ENCODE measurements at regions not wholly inside any gene's neighbourhood (a gene's known extent, or its start where the extent isn't known, plus 50 kb on each side); places are given as distances from the start of the nearest gene placed in this dataset.

DNA sequence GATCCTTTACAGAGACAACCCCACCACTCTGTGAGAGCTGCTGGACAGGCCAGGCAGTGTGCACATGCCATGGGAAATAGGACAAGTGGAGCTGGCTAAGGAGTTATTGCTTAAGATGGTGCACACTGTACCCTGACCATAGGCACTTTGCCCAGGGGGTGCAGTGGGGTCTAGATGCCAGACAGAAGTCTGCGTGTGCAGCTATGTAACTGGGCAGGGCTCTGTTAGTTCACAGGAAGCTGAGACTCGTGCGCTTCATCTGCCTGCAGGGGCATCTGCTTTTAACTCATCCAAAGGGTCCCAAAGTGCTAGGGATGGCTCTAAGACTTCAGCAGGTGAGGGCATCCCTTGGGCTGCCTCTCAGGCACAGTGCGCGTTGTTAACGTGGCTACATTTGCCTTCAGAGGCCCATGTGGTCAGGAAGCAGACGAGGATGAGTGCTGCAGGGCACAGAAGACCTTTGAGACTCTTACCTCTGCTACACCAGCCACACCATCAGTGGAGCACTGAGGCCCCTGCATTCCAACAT lies 77.7 kb upstream of the GPR26 start:
- Histone ChIP-seq H4K20me1 (ENCODE audit: insufficient read depth, low read length) (no peaks in the 10 kb centered on the region), H3K9me3 (ENCODE audit: low read length) (no peaks in the 10 kb centered on the region), H3K9ac (ENCODE audit: insufficient read depth, low read depth, low read length) (no peak overlapping the region), H3K79me2 (ENCODE audit: insufficient read depth, low read length) (no peaks in the 10 kb centered on the region), H3K27me3 (ENCODE audit: control insufficient read depth in 1 of 2, insufficient read depth in 2 of 2, low read length in 2 of 2) (peaks cover 4 to 7% of the 10 kb centered on the region in 2 experiments; a peak in 3 of 5 replicates), H3K4me2 (ENCODE audit: low read depth, low read length) (no peak overlapping the region), H3K4me1 (ENCODE audit: insufficient read depth, low read length) (peaks cover 3% of the 10 kb centered on the region; the same call in 1 of the 2 replicates), H3K27ac (ENCODE audit: extremely low read length, insufficient read depth, low read length) (no peak overlapping the region), H3K36me3 (replicated peaks in 1 of 2; ENCODE audit: control insufficient read depth in 1 of 2, insufficient read depth in 2 of 2, low read length in 2 of 2) (no peaks in the 10 kb centered on the region), H2AFZ (ENCODE audit: low read length) (no peak overlapping the region), H3K4me3 (replicated peaks in 1 of 3; ENCODE audit: insufficient read depth in 1 of 3, low read depth in 2 of 3, low read length in 3 of 3) (no peak overlapping the region)
- DNase-seq (ENCODE audit: low spot score) (no peak), ATAC-seq (no peak), FAIRE-seq (no peak)
- ChIA-PET CTCF (ENCODE audit: low intra/inter-chr PET ratio, low total read pairs) (no interaction called here), POLR2A (no interaction called here)
- intact Hi-C loops (cut with micrococcal nuclease; ENCODE audit: unreplicated experiment), result no loop called here
- in situ Hi-C loops (cut with HindIII; ENCODE audit: extremely low pct_ligation_motif_present, low pct_unique_long_range_greater_than_20kb), result loop anchor here (10.0 kb wide), 1 partner anchor 796 kb away; no protein-coding TSS in a partner anchor
- TF ChIP-seq DRAP1 (CRISPR knock-in tag; IDR thresholded peaks at IDR 0.05) (no peak), NFKBIZ (CRISPR knock-in tag; IDR thresholded peaks at IDR 0.05) (no peak), ZNF772 (CRISPR knock-in tag; IDR thresholded peaks at IDR 0.05) (no peak), ZNF761 (CRISPR knock-in tag; conservative IDR thresholded peaks at IDR 0.05) (no peak), BHLHE40 (IDR thresholded peaks at IDR 0.05; ENCODE audit: low read length) (no peak), SRSF4 (IDR thresholded peaks at IDR 0.05; ENCODE audit: low read depth, low read length, poor library complexity, severe bottlenecking) (no peak)
- WGBS (ENCODE audit: low lambda C conversion rate), result 17% methylated on average over 1 of the region's 7 CpGs
- BruUV-seq (replicated peaks), result no TSS peak

GRCh38 chr10:123595661-123596060 lies 70.5 kb upstream of the GPR26 start:
- intact Hi-C loops (cut with micrococcal nuclease; ENCODE audit: unreplicated experiment), result no loop called here
- no peaks in the 10 kb centered on the region for H3K4me1 ChIP-seq (ENCODE audit: insufficient read depth, low read length)
- ChIA-PET POLR2A (no interaction called here), CTCF (ENCODE audit: low intra/inter-chr PET ratio, low total read pairs) (no interaction called here)
- H3K4me2 ChIP-seq (ENCODE audit: low read depth, low read length), result no peak overlapping the region
- FAIRE-seq, result no peak
- H4K20me1 ChIP-seq (ENCODE audit: insufficient read depth, low read length), result no peaks in the 10 kb centered on the region
- in situ Hi-C loops (cut with HindIII; ENCODE audit: extremely low pct_ligation_motif_present, low pct_unique_long_range_greater_than_20kb), result no loop called here
- no peaks in the 10 kb centered on the region for H3K9me3 ChIP-seq (ENCODE audit: low read length)
- no peak overlapping the region for H2AFZ ChIP-seq (ENCODE audit: low read length)
- BruUV-seq (replicated peaks), result no TSS peak
- no peak overlapping the region for H3K27ac ChIP-seq (ENCODE audit: extremely low read length, insufficient read depth, low read length)
- H3K36me3 ChIP-seq (replicated peaks in 1 of 2; ENCODE audit: control insufficient read depth in 1 of 2, insufficient read depth in 2 of 2, low read length in 2 of 2), result no peaks in the 10 kb centered on the region
- peaks cover 0 to 3% of the 10 kb centered on the region in 2 experiments; a peak in 1 of 5 replicates for H3K27me3 ChIP-seq (ENCODE audit: control insufficient read depth in 1 of 2, insufficient read depth in 2 of 2, low read length in 2 of 2)
- DNase-seq (ENCODE audit: low spot score), result no peak
- no peak overlapping the region for H3K4me3 ChIP-seq (replicated peaks in 1 of 3; ENCODE audit: insufficient read depth in 1 of 3, low read depth in 2 of 3, low read length in 3 of 3)
- H3K9ac ChIP-seq (ENCODE audit: insufficient read depth, low read depth, low read length), result no peak overlapping the region
- no peak for TF ChIP-seq FOSL2 (CRISPR knock-in tag; IDR thresholded peaks at IDR 0.05)
- TF ChIP-seq MAX (IDR thresholded peaks at IDR 0.05), result no peak
- TF ChIP-seq, protein P1, sequence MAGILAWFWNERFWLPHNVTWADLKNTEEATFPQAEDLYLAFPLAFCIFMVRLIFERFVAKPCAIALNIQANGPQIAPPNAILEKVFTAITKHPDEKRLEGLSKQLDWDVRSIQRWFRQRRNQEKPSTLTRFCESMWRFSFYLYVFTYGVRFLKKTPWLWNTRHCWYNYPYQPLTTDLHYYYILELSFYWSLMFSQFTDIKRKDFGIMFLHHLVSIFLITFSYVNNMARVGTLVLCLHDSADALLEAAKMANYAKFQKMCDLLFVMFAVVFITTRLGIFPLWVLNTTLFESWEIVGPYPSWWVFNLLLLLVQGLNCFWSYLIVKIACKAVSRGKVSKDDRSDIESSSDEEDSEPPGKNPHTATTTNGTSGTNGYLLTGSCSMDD (CRISPR knock-in tag; IDR thresholded peaks at IDR 0.05), result no peak
- no peak for TF ChIP-seq ZNF747 (CRISPR knock-in tag; IDR thresholded peaks at IDR 0.05; ENCODE audit: borderline replicate concordance)
- no peak for TF ChIP-seq ZKSCAN1 (IDR thresholded peaks at IDR 0.05; ENCODE audit: low read length)
- TF ChIP-seq HOMEZ (CRISPR knock-in tag; IDR thresholded peaks at IDR 0.05; ENCODE audit: low read depth), result no peak
- no peak for TF ChIP-seq ZNF556 (CRISPR knock-in tag; IDR thresholded peaks at IDR 0.05; ENCODE audit: borderline replicate concordance)
- no peak for TF ChIP-seq GRHL1 (CRISPR knock-in tag; conservative IDR thresholded peaks at IDR 0.05)
- no peak for TF ChIP-seq ZNF619 (CRISPR knock-in tag; IDR thresholded peaks at IDR 0.05)
- no peak for ATAC-seq
- H3K79me2 ChIP-seq (ENCODE audit: insufficient read depth, low read length), result no peaks in the 10 kb centered on the region
- 0% methylated on average over 2 of the region's 2 CpGs for WGBS (ENCODE audit: low lambda C conversion rate)

All from HepG2 (cell line).